ENCODE measurements at regions not wholly inside any gene's neighbourhood (a gene's known extent, or its start where the extent isn't known, plus 50 kb on each side); places are given as distances from the start of the nearest gene placed in this dataset.
"Not testable (repeated sequence)": the region's sequence is repeated elsewhere in the genome, so short reads cannot be mapped to it uniquely, and the experiment has no call there.

DNA sequence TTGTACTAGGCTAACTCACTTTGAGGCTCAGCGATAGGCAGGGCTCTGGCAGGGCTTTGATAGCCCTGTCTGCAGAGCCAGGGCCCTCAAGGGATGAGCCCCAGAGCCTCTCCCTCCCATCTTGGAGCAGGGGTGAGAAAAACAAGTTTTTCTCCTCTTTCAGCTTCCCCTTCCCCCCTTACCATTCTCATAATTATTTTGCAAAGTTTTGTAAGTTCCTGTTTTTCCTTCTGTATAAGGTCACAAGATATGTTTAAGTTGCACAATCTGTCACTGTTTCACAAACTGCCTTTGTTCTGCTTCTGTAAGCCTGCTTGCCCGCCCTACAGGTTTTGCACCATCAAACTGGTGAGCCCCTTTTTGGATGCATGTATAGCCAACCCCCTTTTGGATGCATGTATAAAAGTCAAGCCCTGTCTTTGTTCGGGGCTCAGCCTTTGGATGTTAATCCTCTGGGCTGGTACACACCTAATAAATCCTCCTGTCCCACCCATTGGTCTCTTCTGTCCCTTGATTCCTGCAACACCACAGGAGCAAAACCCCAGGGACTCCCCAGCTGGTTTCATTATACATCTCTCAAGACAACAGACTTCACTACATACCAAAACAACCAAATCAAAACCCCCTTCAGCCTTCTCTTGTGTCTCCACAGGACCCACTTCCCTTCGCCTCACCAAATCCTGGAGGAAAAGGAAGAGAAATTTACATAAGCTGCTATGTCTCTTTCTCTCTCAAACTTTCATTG is 52.5 kb upstream of the RESF1 start:
- Mint-ChIP-seq H3K27ac (peak overlapping the region; percentile 8), H3K4me1 (peaks cover 15% of the 10 kb centered on the region), H3K27me3 (no peaks in the 10 kb centered on the region), H3K36me3 (ENCODE audit: low read depth) (peaks cover 8% of the 10 kb centered on the region), H3K9me3 (ENCODE audit: low read depth) (peaks cover 31% of the 10 kb centered on the region), H3K4me3 (no peak overlapping the region)
- DNase-seq (no peak), ATAC-seq (peak; percentile 42)
- CTCF ChIA-PET, result no interaction called here
- intact Hi-C loops (cut with DNase I, micrococcal nuclease), result no loop called here
- POLR2A ChIA-PET, result no interaction called here

DNA sequence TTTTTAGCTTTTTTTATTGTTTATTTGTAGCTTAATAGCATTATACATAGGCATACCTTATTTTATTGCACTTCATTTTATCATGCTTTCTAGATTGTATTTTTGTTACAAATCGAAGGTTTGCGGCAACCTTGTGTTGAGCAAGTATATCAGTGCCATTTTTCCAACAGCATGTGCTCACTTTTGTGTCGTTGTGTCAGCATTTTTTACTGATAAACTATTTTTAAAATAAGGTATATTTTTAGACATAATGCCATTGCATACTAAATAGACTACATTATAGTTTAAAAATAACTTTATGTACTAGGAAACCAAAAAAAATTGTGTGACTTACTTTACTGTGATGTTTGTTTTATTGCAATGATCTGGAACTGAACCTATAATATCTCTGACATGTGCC is 56.2 kb upstream of the RESF1 start:
- H3K27ac Mint-ChIP-seq, result no peak overlapping the region
- H3K36me3 Mint-ChIP-seq (ENCODE audit: low read depth), result peaks cover 18% of the 10 kb centered on the region
- no peak for DNase-seq
- ChIA-PET POLR2A (interaction anchor here (0.6 kb wide), 1 partner anchor 131 kb away, joined by 3 read pairs; no protein-coding TSS in a partner anchor), CTCF (no interaction called here)
- ATAC-seq, result no peak
- intact Hi-C loops (cut with DNase I, micrococcal nuclease), result no loop called here
- peaks cover 27% of the 10 kb centered on the region for H3K4me1 Mint-ChIP-seq
- peaks cover 25% of the 10 kb centered on the region for H3K9me3 Mint-ChIP-seq (ENCODE audit: low read depth)
- H3K4me3 Mint-ChIP-seq, result no peak overlapping the region
- no peaks in the 10 kb centered on the region for H3K27me3 Mint-ChIP-seq

- peak overlapping the region; percentile 25 for H3K27ac Mint-ChIP-seq
- intact Hi-C loops (cut with DNase I, micrococcal nuclease), result no loop called here
- DNase-seq (no peak), ATAC-seq (no peak)
- CTCF ChIA-PET, result interaction anchor here (1.2 kb wide), 1 partner anchor 48 kb away, joined by 4 read pairs; no protein-coding TSS in a partner anchor
- POLR2A ChIA-PET, result interaction anchor here (0.7 kb wide), 1 partner anchor 215 kb away, joined by 3 read pairs; no protein-coding TSS in a partner anchor
- no peak overlapping the region for H3K4me3 Mint-ChIP-seq
- peaks cover 33% of the 10 kb centered on the region for H3K36me3 Mint-ChIP-seq (ENCODE audit: low read depth)
- no peaks in the 10 kb centered on the region for H3K27me3 Mint-ChIP-seq
- H3K4me1 Mint-ChIP-seq, result peaks cover 39% of the 10 kb centered on the region
- peaks cover 20% of the 10 kb centered on the region for H3K9me3 Mint-ChIP-seq (ENCODE audit: low read depth)
These were observed 58.9 kb upstream of the RESF1 start for GRCh38 chr12:31900271-31900670.

DNA sequence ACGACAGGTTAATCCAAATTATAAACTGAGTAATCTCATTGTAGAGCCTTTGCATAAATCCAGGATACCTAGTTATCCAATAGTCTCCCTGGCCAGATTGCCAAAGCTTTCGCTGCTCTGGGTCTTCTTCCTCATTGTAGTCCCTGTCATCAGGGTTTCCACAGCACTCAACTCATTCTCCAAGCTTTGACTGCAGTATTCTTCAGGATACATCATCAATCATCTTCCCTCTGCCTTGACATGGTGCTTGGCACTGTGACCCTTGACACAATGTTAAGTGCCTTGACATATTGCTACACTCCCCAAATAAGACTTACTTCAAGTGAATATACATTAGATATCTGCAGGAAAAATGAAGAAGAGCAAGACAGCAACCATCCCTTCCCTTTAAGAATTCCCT is 60.1 kb upstream of the RESF1 start:
- no peak for ATAC-seq
- DNase-seq, result no peak
- peaks cover 42% of the 10 kb centered on the region for H3K36me3 Mint-ChIP-seq (ENCODE audit: low read depth)
- no peak overlapping the region for H3K4me3 Mint-ChIP-seq
- peaks cover 46% of the 10 kb centered on the region for H3K4me1 Mint-ChIP-seq
- intact Hi-C loops (cut with DNase I, micrococcal nuclease), result loop anchor here (5.0 kb wide), 3 partner anchors 87 to 577 kb away; no protein-coding TSS in a partner anchor
- peaks cover 26% of the 10 kb centered on the region for H3K9me3 Mint-ChIP-seq (ENCODE audit: low read depth)
- no peaks in the 10 kb centered on the region for H3K27me3 Mint-ChIP-seq
- ChIA-PET CTCF (no interaction called here), POLR2A (no interaction called here)
- H3K27ac Mint-ChIP-seq, result peak overlapping the region; percentile 11

DNA sequence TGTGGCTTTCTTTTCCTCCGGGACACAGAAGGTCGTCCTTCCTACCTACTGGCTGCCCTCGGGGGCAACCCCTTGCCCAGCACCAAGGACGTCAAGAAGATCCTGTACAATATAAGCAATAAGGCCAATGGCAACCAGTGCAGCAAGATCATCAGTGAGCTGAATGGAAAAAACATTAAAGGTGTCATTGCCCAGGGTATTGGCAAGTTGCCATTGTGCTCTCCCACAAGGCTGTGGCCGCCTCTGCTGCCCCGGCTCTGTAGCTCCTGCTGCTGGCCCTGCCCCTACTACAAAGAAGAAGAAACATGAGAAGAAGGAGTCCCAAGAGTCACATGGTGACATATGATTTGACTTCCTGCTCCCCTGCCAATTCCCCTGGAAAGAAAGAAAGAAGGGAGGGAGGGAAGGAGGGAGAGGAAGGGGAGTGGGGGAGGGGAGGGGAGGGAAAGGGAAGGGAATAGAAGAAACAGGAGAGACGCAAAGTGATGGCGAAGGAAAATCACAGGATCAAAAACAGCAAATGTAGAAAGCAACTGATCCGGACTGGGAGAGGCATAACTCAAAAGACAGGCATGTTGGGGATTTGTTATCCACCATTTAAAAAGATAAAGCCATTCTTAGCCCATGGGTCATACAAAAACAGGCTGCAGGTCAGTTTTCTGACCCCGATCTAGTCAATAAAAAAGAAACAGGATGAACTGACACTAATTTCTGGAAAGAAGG is 61.3 kb upstream of the RESF1 start:
- DNase-seq (peak; percentile 36), ATAC-seq (no peak)
- intact Hi-C loops (cut with DNase I, micrococcal nuclease), result loop anchor here (2.0 to 5.0 kb wide), 5 partner anchors 23 to 576 kb away; no protein-coding TSS in a partner anchor
- Mint-ChIP-seq H3K27ac (peak overlapping the region; percentile 99), H3K27me3 (no peaks in the 10 kb centered on the region), H3K4me1 (peaks cover 53% of the 10 kb centered on the region), H3K9me3 (ENCODE audit: low read depth) (peaks cover 34% of the 10 kb centered on the region), H3K4me3 (no peak overlapping the region), H3K36me3 (ENCODE audit: low read depth) (peaks cover 49% of the 10 kb centered on the region)
- ChIA-PET CTCF (interaction anchor here (1.2 kb wide), 1 partner anchor 87 kb away, joined by 3 read pairs; no protein-coding TSS in a partner anchor), POLR2A (interaction anchor here (1.2 kb wide), 1 partner anchor 62 kb away, joined by 4 read pairs; no protein-coding TSS in a partner anchor)

DNA sequence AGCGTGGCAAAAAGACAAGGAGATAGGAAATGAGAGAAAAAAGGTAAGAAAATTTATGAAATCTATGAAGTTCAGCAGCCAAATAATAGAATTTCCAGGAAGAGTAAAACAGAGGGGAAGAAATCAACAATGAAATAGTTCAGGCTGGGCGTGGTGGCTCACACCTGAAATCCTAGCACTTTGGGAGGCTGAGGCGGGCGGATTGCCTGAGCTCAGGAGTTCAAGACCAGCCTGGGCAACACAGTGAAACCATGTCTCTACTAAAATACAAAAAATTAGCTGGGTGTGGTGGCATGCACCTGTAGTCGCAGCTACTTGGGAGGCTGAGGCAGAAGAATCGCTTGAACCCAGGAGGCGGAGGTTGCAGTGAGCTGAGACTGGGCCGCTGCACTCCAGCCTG is 62.1 kb upstream of the RESF1 start:
- Mint-ChIP-seq H3K36me3 (ENCODE audit: low read depth) (peaks cover 55% of the 10 kb centered on the region), H3K27ac (peak overlapping the region; percentile 99)
- H3K27me3 Mint-ChIP-seq, result not testable (repeated sequence)

DNA sequence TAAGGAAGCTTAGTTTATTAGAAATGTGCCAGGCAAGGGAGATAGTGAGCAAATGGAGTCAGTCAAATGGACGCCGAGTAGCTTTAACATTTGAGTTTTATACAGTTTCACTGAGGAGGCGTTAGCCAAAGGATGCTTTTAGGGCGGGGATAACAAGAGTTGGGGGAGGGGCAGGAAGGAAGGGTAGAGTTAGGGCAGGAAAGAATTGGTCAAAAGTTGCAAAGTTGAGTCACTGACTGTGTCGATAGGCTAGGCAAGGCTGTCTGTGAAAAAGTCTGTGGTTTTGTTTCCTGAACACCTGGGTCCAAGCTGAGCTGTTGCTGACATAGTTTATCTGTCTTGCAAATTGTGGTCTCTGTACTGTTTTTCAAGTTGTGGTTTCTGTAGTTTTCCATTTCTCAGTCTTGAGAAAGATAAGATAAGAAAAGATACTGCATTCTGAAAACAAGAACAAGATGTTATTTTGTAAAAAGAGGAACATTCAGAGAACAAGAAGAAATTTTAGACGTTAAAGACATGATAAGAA is 62.6 kb upstream of the RESF1 start:
- Mint-ChIP-seq H3K4me1 (peaks cover 57% of the 10 kb centered on the region), H3K9me3 (ENCODE audit: low read depth) (peaks cover 37% of the 10 kb centered on the region), H3K36me3 (ENCODE audit: low read depth) (peaks cover 58% of the 10 kb centered on the region), H3K4me3 (peak overlapping the region; percentile 50), H3K27me3 (no peaks in the 10 kb centered on the region), H3K27ac (peak overlapping the region; percentile 99)
- ATAC-seq, result peak; percentile 97
- DNase-seq, result peak; percentile 90
- ChIA-PET CTCF (interaction anchor here (0.6 to 1.2 kb wide), 3 partner anchors 34 to 243 kb away, joined by 3 read pairs; no protein-coding TSS in a partner anchor), POLR2A (interaction anchor here (0.5 to 2.0 kb wide), 8 partner anchors 32 to 746 kb away, joined by 3 to 10 read pairs (median 6); partner anchors contain the start of genes AMN1 and RESF1)
- intact Hi-C loops (cut with DNase I, micrococcal nuclease), result loop anchor here (1.0 to 5.0 kb wide), 15 partner anchors 21 to 574 kb away; partner anchors contain the start of genes RESF1 (in 2 of the 2), AMN1 (in 1 of the 2) and ETFBKMT (in 1 of the 2)

More for the DNA sequence above, 62.1 kb upstream of the RESF1 start:
- H3K4me3 Mint-ChIP-seq, result peak overlapping the region; percentile 50
- not testable (repeated sequence) for ATAC-seq, DNase-seq
- ChIA-PET CTCF (interaction anchor here (1.2 kb wide), 1 partner anchor 88 kb away, joined by 3 read pairs; no protein-coding TSS in a partner anchor), POLR2A (interaction anchor here (1.2 to 2.0 kb wide), 3 partner anchors 63 to 169 kb away, joined by 4 to 9 read pairs (median 7); partner anchors contain the start of gene AMN1)
- peaks cover 57% of the 10 kb centered on the region for H3K4me1 Mint-ChIP-seq
- intact Hi-C loops (cut with DNase I, micrococcal nuclease), result loop anchor here (2.0 to 5.0 kb wide), 5 partner anchors 22 to 575 kb away; no protein-coding TSS in a partner anchor
- peaks cover 36% of the 10 kb centered on the region for H3K9me3 Mint-ChIP-seq (ENCODE audit: low read depth)

DNA sequence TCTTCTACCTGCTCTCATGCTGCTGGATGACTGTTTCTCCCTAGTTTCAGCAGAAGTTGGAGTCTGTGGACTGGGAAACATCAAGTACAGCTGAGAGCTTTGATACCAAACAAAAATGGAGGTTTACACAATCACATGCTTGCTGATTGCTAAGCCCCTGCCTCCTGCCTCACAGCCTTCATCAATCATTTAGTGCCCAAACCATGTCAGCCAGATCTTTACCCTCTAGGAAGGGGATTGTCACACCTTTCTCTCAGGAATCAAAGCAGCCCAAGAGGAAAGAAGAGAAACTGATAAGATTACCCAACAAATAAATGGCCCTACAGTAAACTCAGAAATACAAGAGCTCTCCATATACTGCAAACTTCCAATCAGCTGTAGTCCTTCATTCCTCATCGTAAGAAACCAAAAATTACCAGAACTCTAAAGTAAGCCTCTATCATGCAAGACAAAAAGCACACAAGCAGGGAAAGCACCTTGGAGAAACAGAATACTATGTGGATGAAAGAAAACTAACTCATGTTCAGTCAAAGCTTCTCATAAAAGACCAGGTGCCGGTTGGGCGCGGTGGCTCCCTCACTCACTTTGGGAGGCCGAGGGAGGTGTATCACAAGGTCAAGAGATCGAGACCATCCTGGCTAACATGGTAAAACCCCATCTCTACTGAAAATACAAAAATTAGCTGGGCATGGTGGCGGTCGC is 63.6 kb upstream of the RESF1 start:
- Mint-ChIP-seq H3K4me3 (peak overlapping the region; percentile 50), H3K27ac (peak overlapping the region; percentile 99), H3K4me1 (peaks cover 66% of the 10 kb centered on the region), H3K9me3 (ENCODE audit: low read depth) (peaks cover 37% of the 10 kb centered on the region), H3K36me3 (ENCODE audit: low read depth) (peaks cover 64% of the 10 kb centered on the region), H3K27me3 (no peaks in the 10 kb centered on the region)
- no peak for DNase-seq
- CTCF ChIA-PET, result interaction anchor here (0.6 to 1.0 kb wide), 3 partner anchors 15 to 244 kb away, joined by 3 read pairs; no protein-coding TSS in a partner anchor
- POLR2A ChIA-PET, result interaction anchor here (0.5 to 2.0 kb wide), 8 partner anchors 33 to 745 kb away, joined by 3 to 10 read pairs (median 6); partner anchors contain the start of genes AMN1 and RESF1
- no peak for ATAC-seq
- intact Hi-C loops (cut with DNase I, micrococcal nuclease), result loop anchor here (1.0 to 5.0 kb wide), 15 partner anchors 20 to 573 kb away; partner anchors contain the start of genes RESF1 (in 2 of the 2), AMN1 (in 1 of the 2) and ETFBKMT (in 1 of the 2)

DNA sequence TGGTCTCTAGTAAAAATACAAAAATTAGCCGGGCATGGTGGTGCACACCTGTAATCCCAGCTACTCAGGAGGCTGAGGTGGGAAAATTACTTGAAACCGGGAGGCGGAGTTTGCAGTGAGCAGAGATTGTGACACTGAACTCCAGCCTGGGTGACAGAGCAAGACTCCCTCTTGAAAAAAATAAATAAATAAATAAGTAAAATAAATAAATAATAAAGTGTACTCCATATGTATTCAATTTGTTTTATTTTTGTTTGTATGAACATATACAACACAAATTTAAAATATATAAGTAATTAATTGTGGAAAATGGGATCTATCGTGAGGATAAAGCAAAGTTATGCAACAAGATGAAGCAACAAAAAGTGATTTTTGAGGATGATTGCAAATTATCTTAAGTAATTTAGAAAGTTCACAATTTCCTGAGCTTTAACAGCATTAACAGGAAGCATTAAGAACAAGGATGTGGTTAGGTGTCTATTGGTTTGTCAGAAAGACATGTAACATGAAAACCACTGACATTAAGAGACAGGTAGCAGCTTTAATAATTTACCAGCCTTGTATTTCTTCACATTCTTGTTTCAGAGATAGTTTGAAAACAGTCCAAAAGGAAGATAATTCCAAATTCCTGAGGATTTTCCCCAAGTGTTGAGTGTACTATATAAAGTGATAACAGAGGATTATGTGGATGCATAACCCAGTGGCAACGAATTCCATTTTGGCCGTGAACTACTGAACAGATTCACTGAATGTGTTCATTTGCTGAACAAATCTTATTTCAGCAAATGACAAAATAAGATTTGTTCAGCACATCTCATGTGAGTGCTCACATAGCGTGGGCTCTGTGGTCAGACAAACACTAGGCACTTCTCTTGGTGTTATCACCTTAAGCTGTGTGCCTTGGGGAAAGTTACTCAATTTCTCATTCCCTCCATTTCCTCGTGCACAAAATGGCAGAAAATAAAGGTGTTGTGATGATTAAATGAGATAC is 68.6 kb upstream of the RESF1 start:
- ChIA-PET CTCF (interaction anchor here (0.6 to 1.0 kb wide), 3 partner anchors 20 to 152 kb away, joined by 3 to 5 read pairs (median 3); no protein-coding TSS in a partner anchor), POLR2A (interaction anchor here (0.8 kb wide), 1 partner anchor 154 kb away, joined by 5 read pairs; no protein-coding TSS in a partner anchor)
- Mint-ChIP-seq H3K36me3 (ENCODE audit: low read depth) (peaks cover 62% of the 10 kb centered on the region), H3K9me3 (ENCODE audit: low read depth) (peaks cover 53% of the 10 kb centered on the region), H3K4me3 (no peak overlapping the region), H3K27ac (peak overlapping the region; percentile 78), H3K4me1 (peaks cover 52% of the 10 kb centered on the region), H3K27me3 (no peaks in the 10 kb centered on the region)
- ATAC-seq, result peak; percentile 42
- intact Hi-C loops (cut with DNase I, micrococcal nuclease), result no loop called here
- no peak for DNase-seq

All from activated CD4-positive, alpha-beta T cell treated with anti-CD3 and anti-CD28 coated beads for 36 hours (primary cell).